Endothelial cell of umbilical vein (primary cell): ENCODE measurements at regions not wholly inside any gene's neighbourhood (a gene's known extent, or its start where the extent isn't known, plus 50 kb on each side); places are given as distances from the start of the nearest gene placed in this dataset.

Experiments
- BruUV-seq: library from RNA; stranded (reverse); fragments of 400-500 nt; replicated peaks from 2 replicates; lab custom pipeline; 2021; lab: Mats Ljungman, UMichigan
- CTCF ChIA-PET: fragments of 300-600, 350-600 bp; sonication (Branson Sonifier 250); formaldehyde crosslinking; loops from one replicate; lab custom pipeline; 2021; ENCODE audit warnings: antibody characterized with exemption, inconsistent platforms; lab: Charles Lee
- POLR2A ChIA-PET: fragments of 300-600, 350-600 bp; sonication (Branson Sonifier 250); formaldehyde crosslinking; loops from one replicate; lab custom pipeline; 2021; ENCODE audit warnings: antibody characterized with exemption, inconsistent platforms; lab: Charles Lee
- DNase-seq: peaks from one replicate; pipeline ENCODE4 v3.0.0-alpha.2; 2011; ENCODE audit warnings: low read depth, low spot score
- FAIRE-seq: peaks from 2 replicates; lab custom pipeline; 2011; peaks lifted over from hg19 to GRCh38; lab: Jason Lieb, UNC
- H2AFZ ChIP-seq: 2 replicates; pipeline ENCODE4 v1.6.0; 2012; ENCODE audit warnings: low read depth, low read length, control low read depth, inconsistent platforms
- H3K27ac ChIP-seq: 2 replicates; pipeline ENCODE4 v1.5.1; 2011; ENCODE audit warnings: low read depth, mild to moderate bottlenecking, control low read depth, low read length, moderate library complexity; ENCODE audit not compliant: insufficient read depth
- H3K27me3 ChIP-seq, 2 experiments: 2 replicates each; pipeline versions ENCODE4 v1.6.0 to v1.6.1; 2011; ENCODE audit warnings: low read length in 2 of 2, mixed read lengths in 1 of 2; ENCODE audit not compliant: control insufficient read depth in 2 of 2, insufficient read depth in 2 of 2
- H3K36me3 ChIP-seq, 2 experiments: 2 replicates in 1 of 2; 3 replicates in 1 of 2; pipeline ENCODE4 v1.5.1; 2011; ENCODE audit warnings: low read length in 2 of 2, mild to moderate bottlenecking in 1 of 2, moderate library complexity in 1 of 2; ENCODE audit not compliant: control insufficient read depth in 2 of 2, insufficient read depth in 2 of 2; ENCODE audit errors: extremely low read depth in 1 of 2
- H3K4me1 ChIP-seq: 3 replicates; pipeline ENCODE4 v1.5.1; 2011; ENCODE audit warnings: mild to moderate bottlenecking, low read length; ENCODE audit not compliant: control insufficient read depth, insufficient read depth; ENCODE audit errors: extremely low read depth
- H3K4me2 ChIP-seq: 2 replicates; pipeline ENCODE4 v1.6.1; 2011; ENCODE audit warnings: low read length, control low read depth, mixed read lengths; ENCODE audit not compliant: insufficient read depth
- H3K4me3 ChIP-seq, 3 experiments: fragments of 200-600 bp in 1 of 3; sonication (generic), shearing (Covaris generic) in 1 of 3; replicated peaks in 1 of 3; 2 replicates each; pipeline ENCODE4 v1.5.1; 2011 to 2016; ENCODE audit warnings: control low read depth in 3 of 3, low read length in 3 of 3, mild to moderate bottlenecking in 2 of 3, inconsistent platforms in 1 of 3, low read depth in 1 of 3, moderate library complexity in 1 of 3; ENCODE audit not compliant: insufficient read depth in 1 of 3
- H3K79me2 ChIP-seq: 2 replicates; pipeline ENCODE4 v1.6.0; 2012; ENCODE audit warnings: low read length, inconsistent platforms; ENCODE audit not compliant: control insufficient read depth, insufficient read depth
- H3K9ac ChIP-seq: replicated peaks from 2 replicates; pipeline ENCODE3; 2011; ENCODE audit warnings: low read length, control low read depth; ENCODE audit not compliant: insufficient read depth; ENCODE audit errors: extremely low read depth
- H3K9me1 ChIP-seq: replicated peaks from 3 replicates; pipeline ENCODE4 v1.6.0; 2011; ENCODE audit warnings: mild to moderate bottlenecking, low read length; ENCODE audit not compliant: control insufficient read depth, insufficient read depth; ENCODE audit errors: extremely low read depth
- H3K9me3 ChIP-seq: replicated peaks from 2 replicates; pipeline ENCODE4 v1.5.1; 2012; ENCODE audit warnings: low read length, inconsistent platforms; ENCODE audit not compliant: control insufficient read depth, insufficient read depth
- H4K20me1 ChIP-seq: replicated peaks from 2 replicates; pipeline ENCODE3; 2011; ENCODE audit warnings: mild to moderate bottlenecking, low read length; ENCODE audit not compliant: control insufficient read depth, insufficient read depth; ENCODE audit errors: extremely low read depth
- CTCF ChIP-seq, 2 donors: IDR thresholded peaks; 1 replicate in 1 of 2; 2 replicates in 1 of 2; pipeline ENCODE4 v1.5.1; 2011; ENCODE audit warnings: low read length in 2 of 2, mild to moderate bottlenecking in 2 of 2, moderate library complexity in 2 of 2, control low read depth in 1 of 2, inconsistent platforms in 1 of 2, low read depth in 1 of 2; ENCODE audit not compliant: insufficient read depth in 1 of 2; ENCODE audit errors: extremely low read depth in 1 of 2
- EZH2 ChIP-seq: IDR thresholded peaks from 2 replicates; pipeline ENCODE4 v1.6.1; 2012; ENCODE audit warnings: borderline replicate concordance, low read depth, mild to moderate bottlenecking, moderate library complexity, low read length, inconsistent platforms; ENCODE audit not compliant: severe bottlenecking
- FOS ChIP-seq: IDR thresholded peaks from 2 replicates; pipeline ENCODE4 v1.6.1; 2011; ENCODE audit warnings: mild to moderate bottlenecking, low read length, moderate library complexity, borderline replicate concordance; ENCODE audit not compliant: insufficient read depth
- GATA2 ChIP-seq: IDR thresholded peaks from 2 replicates; pipeline ENCODE4 v1.7.0; 2011; ENCODE audit warnings: low read depth, mild to moderate bottlenecking, moderate library complexity, mixed read lengths, low read length; ENCODE audit not compliant: insufficient read length, insufficient read depth
- JUN ChIP-seq: IDR thresholded peaks from 2 replicates; pipeline ENCODE4 v1.6.1; 2011; ENCODE audit warnings: borderline replicate concordance, low read depth; ENCODE audit not compliant: insufficient read length, insufficient read depth
- MAX ChIP-seq: IDR thresholded peaks from 2 replicates; pipeline ENCODE4 v1.6.1; 2011; ENCODE audit not compliant: insufficient read depth, insufficient read length
- MYC ChIP-seq: IDR thresholded peaks from one replicate; pipeline ENCODE4 v1.6.1; 2011; ENCODE audit warnings: mild to moderate bottlenecking, low read depth, low read length
- POLR2A ChIP-seq: IDR thresholded peaks from 2 replicates; pipeline ENCODE4 v1.6.1; 2012; ENCODE audit warnings: low read depth, mild to moderate bottlenecking, control low read depth, low read length
- POLR2AphosphoS5 ChIP-seq: IDR thresholded peaks from 2 replicates; pipeline ENCODE4 v1.6.1; 2012; ENCODE audit warnings: low read depth, mild to moderate bottlenecking, control low read depth, low read length, moderate library complexity; ENCODE audit not compliant: insufficient read depth
- dilution Hi-C: fragments of 300-500 bp; cut with MboI; formaldehyde crosslinking; loops from one replicate; pipeline ENCODE4 v1.15.0; 2019; ENCODE audit warnings: low sequenced_read_pairs; ENCODE audit not compliant: extremely low pct_ligation_motif_present
- intact Hi-C: fragments of 100-400 bp; cut with micrococcal nuclease; formaldehyde crosslinking; loops from one replicate; pipeline ENCODE4 v1.10.0; 2022

GRCh38 chr10:78199759-78200158, 166.1 kb downstream of the RPS24 start:
- Histone ChIP-seq H3K79me2 (no peaks in the 10 kb centered on the region), H3K4me2 (no peak overlapping the region), H4K20me1 (no peaks in the 10 kb centered on the region), H3K27ac (no peak overlapping the region), H3K4me1 (no peaks in the 10 kb centered on the region), H2AFZ (no peak overlapping the region), H3K27me3 (peaks cover 2 to 18% of the 10 kb centered on the region in 2 experiments), H3K4me3 (no peak overlapping the region), H3K9ac (no peak overlapping the region), H3K9me3 (no peaks in the 10 kb centered on the region), H3K36me3 (no peaks in the 10 kb centered on the region), H3K9me1 (no peaks in the 10 kb centered on the region)
- no TSS peak for BruUV-seq
- TF ChIP-seq POLR2AphosphoS5 (no peak), FOS (no peak), JUN (no peak), GATA2 (no peak), CTCF (IDR thresholded peaks at IDR 0.05; ENCODE audit: extremely low read depth in 1 of 2, insufficient read depth in 1 of 2, low read depth in 1 of 2, low read length in 2 of 2) (no peak), MYC (no peak), EZH2 (no peak), MAX (no peak), POLR2A (no peak)
- DNase-seq (no peak), FAIRE-seq (no peak)
- POLR2A ChIA-PET = no interaction called here
- CTCF ChIA-PET = interaction anchor here (0.9 kb wide), 1 partner anchor 8 kb away, joined by 4 read pairs; no protein-coding TSS in a partner anchor
- dilution Hi-C loops = no loop called here
- intact Hi-C loops = no loop called here
